Adrenal gland (tissue), 9 donors: ENCODE measurements at regions not wholly inside any gene's neighbourhood (a gene's known extent, or its start where the extent isn't known, plus 50 kb on each side); places are given as distances from the start of the nearest gene placed in this dataset.

Experiments used
- DNase-seq, 7 donors: peaks; one replicate each; pipeline ENCODE4 v3.0.0-alpha.2; 2019 to 2020
- H3K27ac ChIP-seq, 5 donors: fragments of 200-600 bp; sonication (generic) in 4 of 5; 1 replicate in 3 of 5; 2 replicates in 2 of 5; pipeline versions ENCODE4 v1.5.1 to v1.8.0; 2016 to 2020; ENCODE audit warnings: mild to moderate bottlenecking in 1 of 5
- H3K27me3 ChIP-seq: fragments of 200-600 bp; 2 replicates; pipeline ENCODE4 v1.8.0; 2021
- H3K36me3 ChIP-seq, 2 donors: fragments of 200-600 bp; replicated peaks in 1 of 2; 1 replicate in 1 of 2; 2 replicates in 1 of 2; pipeline versions ENCODE4 v1.5.1 to v1.8.0; 2018 to 2022
- H3K4me1 ChIP-seq, 2 donors: fragments of 200-600 bp; replicated peaks in 1 of 2; 1 replicate in 1 of 2; 2 replicates in 1 of 2; pipeline versions ENCODE4 v1.5.1 to v1.8.0; 2018 to 2021
- H3K4me3 ChIP-seq, 4 donors: fragments of 200-600 bp; sonication (generic) in 3 of 4; one replicate each; pipeline ENCODE4 v1.5.1; 2016 to 2018
- H3K9me3 ChIP-seq, 3 donors: fragments of 200-600 bp; sonication (generic) in 1 of 3; replicated peaks in 1 of 3; 1 replicate in 2 of 3; 2 replicates in 1 of 3; pipeline versions ENCODE4 v1.5.1 to v1.8.0; 2016 to 2021
- CTCF ChIP-seq, 6 experiments: fragments of 450-650 bp in 4 of 6; fragments of 200-600 bp in 2 of 6; sonication (generic) in 1 of 6; IDR thresholded peaks; 1 replicate in 5 of 6; 2 replicates in 1 of 6; pipeline versions ENCODE4 v1.5.1 to v1.8.0; 2016 to 2021; ENCODE audit warnings: antibody characterized with exemption in 6 of 6, mild to moderate bottlenecking in 2 of 6, moderate library complexity in 1 of 6
- POLR2A ChIP-seq, 2 donors: fragments of 450-650 bp; IDR thresholded peaks; one replicate each; pipeline ENCODE4 v1.6.1; 2017; ENCODE audit warnings: antibody characterized with exemption in 2 of 2, mild to moderate bottlenecking in 2 of 2, moderate library complexity in 1 of 2
- WGBS, 4 donors: extraction: QIAGEN DNeasy Blood & Tissue Kit in 2 of 4; methylation state at CpG; one replicate each; pipeline versions ENCODE4 v1.1.5 to v1.1.7; 2013 to 2017; 5-methylcytosine and 5-hydroxymethylcytosine counted together
- intact Hi-C, 2 donors: fragments of 100-400 bp; cut with DNase I; formaldehyde crosslinking; loops; one replicate each; pipeline versions ENCODE4 v1.14.1 to v1.15.0; 2022 to 2023
- donor health status: healthy with polysubstance abuse.
- donor health status: Bipolar disorder and iron deficiency.
- donor health status: DM: yes; HTN: yes; CAD: no.
- donor health status: DM: no; HTN: no; CAD: no.
- donor health status: DM: no; HTN: no; CAD: no.

GRCh38 chr13:111610081-111610480 lies 289.6 kb downstream of the TEX29 start:
- 56 to 68% (median 61%) methylated on average over 3 to 4 of the region's 4 CpGs for WGBS, 4 donors
- TF ChIP-seq CTCF (IDR thresholded peaks at IDR 0.05) (no peak), POLR2A (IDR thresholded peaks at IDR 0.05) (no peak)
- Histone ChIP-seq H3K27ac (no peak overlapping the region), H3K4me1 (no peaks in the 10 kb centered on the region), H3K4me3 (no peak overlapping the region), H3K27me3 (no peaks in the 10 kb centered on the region), H3K9me3 (no peaks in the 10 kb centered on the region), H3K36me3 (no peaks in the 10 kb centered on the region)
- DNase-seq, result no peak
- intact Hi-C loops, result no loop called here

GRCh38 chr13:111610879-111611278 lies 290.4 kb downstream of the TEX29 start:
- Histone ChIP-seq H3K4me3 (no peak overlapping the region), H3K36me3 (no peaks in the 10 kb centered on the region), H3K9me3 (no peaks in the 10 kb centered on the region), H3K4me1 (no peaks in the 10 kb centered on the region), H3K27ac (no peak overlapping the region), H3K27me3 (no peaks in the 10 kb centered on the region)
- WGBS, 4 donors, result 48 to 78% (median 65%) methylated on average over 5 to 6 of the region's 6 CpGs
- intact Hi-C loops, result no loop called here
- DNase-seq, result no peak
- TF ChIP-seq CTCF (IDR thresholded peaks at IDR 0.05) (no peak), POLR2A (IDR thresholded peaks at IDR 0.05) (no peak)

- intact Hi-C loops, result no loop called here
- Histone ChIP-seq H3K9me3 (no peaks in the 10 kb centered on the region), H3K36me3 (no peaks in the 10 kb centered on the region), H3K4me3 (no peak overlapping the region), H3K27me3 (no peaks in the 10 kb centered on the region), H3K4me1 (no peaks in the 10 kb centered on the region), H3K27ac (no peak overlapping the region)
- TF ChIP-seq CTCF (IDR thresholded peaks at IDR 0.05) (no peak), POLR2A (IDR thresholded peaks at IDR 0.05) (no peak)
- no peak for DNase-seq
- WGBS, 4 donors, result 67 to 74% (median 69%) methylated on average over 6 of the region's 6 CpGs
Measured at GRCh38 chr13:111611651-111612050, 291.2 kb downstream of the TEX29 start.

- Histone ChIP-seq H3K36me3 (no peaks in the 10 kb centered on the region), H3K27me3 (no peaks in the 10 kb centered on the region), H3K4me1 (no peaks in the 10 kb centered on the region), H3K27ac (no peak overlapping the region), H3K4me3 (no peak overlapping the region), H3K9me3 (no peaks in the 10 kb centered on the region)
- intact Hi-C loops, result no loop called here
- DNase-seq, result no peak
- 82 to 95% (median 87%) methylated on average over 8 to 10 of the region's 10 CpGs for WGBS, 4 donors
- no peak for TF ChIP-seq CTCF (IDR thresholded peaks at IDR 0.05)
- no peak for TF ChIP-seq POLR2A (IDR thresholded peaks at IDR 0.05)
Measured at GRCh38 chr13:111612886-111613285, 292.4 kb downstream of the TEX29 start.
